ENCODE measurements at regions not wholly inside any gene's neighbourhood (a gene's known extent, or its start where the extent isn't known, plus 50 kb on each side); places are given as distances from the start of the nearest gene placed in this dataset.
"Not testable (repeated sequence)": the region's sequence is repeated elsewhere in the genome, so short reads cannot be mapped to it uniquely, and the experiment has no call there.

DNA sequence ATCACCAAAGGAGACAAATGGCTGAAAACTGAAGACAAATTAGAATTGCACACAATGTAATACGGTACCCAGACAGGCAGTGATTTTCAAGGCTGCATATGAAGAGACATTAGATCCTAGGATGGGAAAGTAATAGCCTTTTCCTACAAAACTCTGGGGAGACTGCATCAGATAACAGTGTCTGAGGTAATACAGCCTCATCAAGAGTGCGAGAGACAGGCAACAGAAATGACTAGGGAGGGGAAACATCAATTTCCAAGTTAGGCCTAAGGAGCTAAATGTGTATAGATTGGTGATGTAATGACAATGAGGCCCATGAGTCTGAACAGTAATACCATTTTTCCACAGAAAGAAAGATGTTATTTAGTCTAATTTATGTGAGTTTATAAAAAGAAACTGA lies 200.3 kb downstream of the HTR1B start:
- ATAC-seq: no peak
- H3K27me3 Mint-ChIP-seq (ENCODE audit: low read depth in 2 of 2): no peaks in the 10 kb centered on the region
- no peaks in the 10 kb centered on the region for H3K36me3 Mint-ChIP-seq
- Histone ChIP-seq H3K36me3 (ENCODE audit: control insufficient read depth, insufficient read depth, low read length) (no peaks in the 10 kb centered on the region), H3K9me3 (ENCODE audit: control insufficient read depth, insufficient read depth, low read length) (peaks cover 6% of the 10 kb centered on the region), H3K4me3 (ENCODE audit: low read length) (no peak overlapping the region), H3K4me1 (ENCODE audit: control insufficient read depth, insufficient read depth, low read length) (no peaks in the 10 kb centered on the region), H3K27ac (ENCODE audit: low read length) (no peak overlapping the region), H3K27me3 (ENCODE audit: control insufficient read depth, insufficient read depth, low read length) (no peaks in the 10 kb centered on the region)
- H3K4me3 Mint-ChIP-seq: no peak overlapping the region
- TF ChIP-seq, protein P1, sequence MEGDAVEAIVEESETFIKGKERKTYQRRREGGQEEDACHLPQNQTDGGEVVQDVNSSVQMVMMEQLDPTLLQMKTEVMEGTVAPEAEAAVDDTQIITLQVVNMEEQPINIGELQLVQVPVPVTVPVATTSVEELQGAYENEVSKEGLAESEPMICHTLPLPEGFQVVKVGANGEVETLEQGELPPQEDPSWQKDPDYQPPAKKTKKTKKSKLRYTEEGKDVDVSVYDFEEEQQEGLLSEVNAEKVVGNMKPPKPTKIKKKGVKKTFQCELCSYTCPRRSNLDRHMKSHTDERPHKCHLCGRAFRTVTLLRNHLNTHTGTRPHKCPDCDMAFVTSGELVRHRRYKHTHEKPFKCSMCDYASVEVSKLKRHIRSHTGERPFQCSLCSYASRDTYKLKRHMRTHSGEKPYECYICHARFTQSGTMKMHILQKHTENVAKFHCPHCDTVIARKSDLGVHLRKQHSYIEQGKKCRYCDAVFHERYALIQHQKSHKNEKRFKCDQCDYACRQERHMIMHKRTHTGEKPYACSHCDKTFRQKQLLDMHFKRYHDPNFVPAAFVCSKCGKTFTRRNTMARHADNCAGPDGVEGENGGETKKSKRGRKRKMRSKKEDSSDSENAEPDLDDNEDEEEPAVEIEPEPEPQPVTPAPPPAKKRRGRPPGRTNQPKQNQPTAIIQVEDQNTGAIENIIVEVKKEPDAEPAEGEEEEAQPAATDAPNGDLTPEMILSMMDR (IDR thresholded peaks at IDR 0.05): no peak
- peaks cover 19 to 22% of the 10 kb centered on the region in 2 donors for H3K9me3 Mint-ChIP-seq
- H3K4me1 Mint-ChIP-seq: no peaks in the 10 kb centered on the region
- no peak overlapping the region for H3K27ac Mint-ChIP-seq
- 93% methylated on average over 2 of the region's 2 CpGs for WGBS (ENCODE audit: insufficient coverage)
- no peak for DNase-seq
- intact Hi-C loops (cut with micrococcal nuclease): no loop called here

- H3K27ac Mint-ChIP-seq; H3K4me3 Mint-ChIP-seq; H3K27ac ChIP-seq (ENCODE audit: low read length); H3K36me3 Mint-ChIP-seq; H3K4me1 ChIP-seq (ENCODE audit: control insufficient read depth, insufficient read depth, low read length); ATAC-seq; H3K9me3 ChIP-seq (ENCODE audit: control insufficient read depth, insufficient read depth, low read length); intact Hi-C loops (cut with micrococcal nuclease); H3K27me3 Mint-ChIP-seq (ENCODE audit: low read depth in 2 of 2); DNase-seq; H3K4me3 ChIP-seq (ENCODE audit: low read length); H3K27me3 ChIP-seq (ENCODE audit: control insufficient read depth, insufficient read depth, low read length); H3K4me1 Mint-ChIP-seq; H3K36me3 ChIP-seq (ENCODE audit: control insufficient read depth, insufficient read depth, low read length): not testable (repeated sequence)
- H3K9me3 Mint-ChIP-seq: peaks cover 7 to 21% of the 10 kb centered on the region in 2 donors
- WGBS (ENCODE audit: insufficient coverage): 76% methylated on average over 7 of the region's 7 CpGs
These were observed 211.5 kb downstream of the HTR1B start for GRCh38 chr6:77251801-77252200.

DNA sequence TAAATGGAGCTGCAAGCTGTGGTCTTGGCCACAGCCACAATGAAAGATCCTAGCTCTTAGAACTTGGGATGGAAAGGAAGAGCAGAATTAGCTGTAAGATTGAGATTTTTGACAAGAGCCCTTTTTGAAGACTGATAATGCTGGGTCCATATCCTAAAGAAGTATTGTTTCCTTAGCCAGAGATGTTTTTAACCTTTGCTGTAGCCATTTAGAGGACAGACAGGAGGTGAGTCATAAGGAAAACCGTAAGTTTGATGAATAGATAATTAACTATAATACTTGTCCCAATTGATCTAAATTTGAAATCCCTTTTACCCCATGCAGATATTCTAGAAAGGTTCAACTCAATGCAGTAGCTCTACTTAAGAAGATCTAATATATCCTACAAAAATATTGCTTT lies 213.7 kb downstream of the HTR1B start:
- Histone ChIP-seq H3K27me3 (ENCODE audit: control insufficient read depth, insufficient read depth, low read length) (no peaks in the 10 kb centered on the region), H3K4me1 (ENCODE audit: control insufficient read depth, insufficient read depth, low read length) (no peaks in the 10 kb centered on the region), H3K36me3 (ENCODE audit: control insufficient read depth, insufficient read depth, low read length) (no peaks in the 10 kb centered on the region), H3K9me3 (ENCODE audit: control insufficient read depth, insufficient read depth, low read length) (no peaks in the 10 kb centered on the region), H3K27ac (ENCODE audit: low read length) (no peak overlapping the region), H3K4me3 (ENCODE audit: low read length) (no peak overlapping the region)
- Mint-ChIP-seq H3K4me1 (no peaks in the 10 kb centered on the region), H3K4me3 (no peak overlapping the region), H3K9me3 (peaks cover 7 to 24% of the 10 kb centered on the region in 2 donors), H3K27ac (no peak overlapping the region), H3K36me3 (no peaks in the 10 kb centered on the region), H3K27me3 (ENCODE audit: low read depth in 2 of 2) (no peaks in the 10 kb centered on the region)
- TF ChIP-seq, protein P1 (IDR thresholded peaks at IDR 0.05): no peak
- no CpG with 5 or more reads among the region's 1 CpG for WGBS (ENCODE audit: insufficient coverage)
- DNase-seq (no peak), ATAC-seq (no peak)
- intact Hi-C loops (cut with micrococcal nuclease): no loop called here

- H3K27ac Mint-ChIP-seq: no peak overlapping the region
- no peak overlapping the region for H3K27ac ChIP-seq (ENCODE audit: low read length)
- TF ChIP-seq, protein P1 (IDR thresholded peaks at IDR 0.05): no peak
- H3K4me1 ChIP-seq (ENCODE audit: control insufficient read depth, insufficient read depth, low read length): no peaks in the 10 kb centered on the region
- no peaks in the 10 kb centered on the region for H3K4me1 Mint-ChIP-seq
- DNase-seq (no peak), ATAC-seq (no peak)
- no peaks in the 10 kb centered on the region for H3K36me3 ChIP-seq (ENCODE audit: control insufficient read depth, insufficient read depth, low read length)
- H3K36me3 Mint-ChIP-seq: no peaks in the 10 kb centered on the region
- H3K27me3 Mint-ChIP-seq (ENCODE audit: low read depth in 2 of 2): no peaks in the 10 kb centered on the region
- no peak overlapping the region for H3K4me3 Mint-ChIP-seq
- H3K9me3 Mint-ChIP-seq: peaks cover 15 to 29% of the 10 kb centered on the region in 2 donors
- intact Hi-C loops (cut with micrococcal nuclease): no loop called here
- WGBS (ENCODE audit: insufficient coverage): 14% methylated on average over 1 of the region's 2 CpGs
- peaks cover 5% of the 10 kb centered on the region for H3K9me3 ChIP-seq (ENCODE audit: control insufficient read depth, insufficient read depth, low read length)
- no peaks in the 10 kb centered on the region for H3K27me3 ChIP-seq (ENCODE audit: control insufficient read depth, insufficient read depth, low read length)
- no peak overlapping the region for H3K4me3 ChIP-seq (ENCODE audit: low read length)
These were observed 218.3 kb downstream of the HTR1B start for GRCh38 chr6:77245026-77245425.

Data from natural killer cell (primary cell).